ENCODE measurements at regions not wholly inside any gene's neighbourhood (a gene's known extent, or its start where the extent isn't known, plus 50 kb on each side); places are given as distances from the start of the nearest gene placed in this dataset.

- TF ChIP-seq EZH2 (IDR thresholded peaks at IDR 0.05; ENCODE audit: low read depth) (no peak), CTCF (conservative IDR thresholded peaks at IDR 0.05) (no peak)
These were observed 216.7 kb upstream of the NPVF start for GRCh38 chr7:25444991-25445390.
